Epithelial cell of prostate (primary cell): ENCODE measurements at regions not wholly inside any gene's neighbourhood (a gene's known extent, or its start where the extent isn't known, plus 50 kb on each side); places are given as distances from the start of the nearest gene placed in this dataset.

Experiments used
- DNase-seq: peaks from one replicate; pipeline ENCODE4 v3.0.0-alpha.2; 2011; ENCODE audit warnings: low read depth, low spot score
- H3K27ac ChIP-seq: fragments of 450-650 bp; 2 replicates; pipeline ENCODE4 v1.5.1; 2017; ENCODE audit warnings: mild to moderate bottlenecking

- no peak for DNase-seq
- no peak overlapping the region for H3K27ac ChIP-seq
These were observed 77.0 kb upstream of the NHSL1 start for GRCh38 chr6:138576313-138576712.

GRCh38 chr6:138577151-138577915, 78.0 kb upstream of the NHSL1 start:
- no peak for DNase-seq
- H3K27ac ChIP-seq: no peak overlapping the region

- H3K27ac ChIP-seq: no peak overlapping the region
- DNase-seq: no peak
These were observed 80.7 kb upstream of the NHSL1 start for GRCh38 chr6:138580040-138580439.

DNA sequence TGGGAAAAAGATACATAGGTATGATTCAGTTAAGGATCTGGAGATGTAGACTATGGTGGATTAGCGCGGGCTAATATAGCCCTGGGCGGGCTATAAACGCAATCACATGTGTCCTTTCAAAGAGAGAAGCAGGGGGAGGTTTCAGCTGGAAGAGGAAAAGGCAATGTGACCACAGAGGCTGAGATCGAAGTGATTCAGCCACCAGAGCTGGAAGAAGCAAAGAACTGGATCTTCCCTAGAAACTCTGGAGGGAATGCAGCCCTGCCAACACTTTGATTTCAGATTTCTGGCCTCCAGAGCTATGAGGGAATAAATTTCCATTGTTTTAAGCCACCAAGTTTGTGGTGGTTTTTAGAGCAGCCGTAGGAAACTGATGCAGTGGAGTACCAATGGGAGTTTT, 81.5 kb upstream of the NHSL1 start:
- H3K27ac ChIP-seq: no peak overlapping the region
- no peak for DNase-seq

DNA sequence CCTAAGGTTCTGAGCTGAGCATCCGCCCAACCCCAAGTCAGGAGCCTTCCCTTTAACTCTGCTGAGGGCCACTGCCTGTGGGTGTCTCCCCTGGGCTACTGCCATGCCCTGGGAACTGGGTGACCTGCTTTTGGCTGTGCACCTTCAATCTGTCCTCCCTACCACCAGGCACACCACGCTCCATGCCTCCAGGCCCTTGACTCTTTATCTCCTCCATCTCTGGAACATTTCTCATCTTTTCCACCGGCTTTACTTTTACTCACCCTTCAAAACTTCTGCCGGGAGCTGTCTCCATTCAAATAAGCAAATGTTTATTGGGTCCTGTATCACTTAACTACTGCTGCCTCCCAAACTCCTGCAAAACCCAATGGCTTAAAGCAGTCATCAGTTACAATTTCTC, 83.3 kb upstream of the NHSL1 start:
- DNase-seq: no peak
- H3K27ac ChIP-seq: no peak overlapping the region

DNA sequence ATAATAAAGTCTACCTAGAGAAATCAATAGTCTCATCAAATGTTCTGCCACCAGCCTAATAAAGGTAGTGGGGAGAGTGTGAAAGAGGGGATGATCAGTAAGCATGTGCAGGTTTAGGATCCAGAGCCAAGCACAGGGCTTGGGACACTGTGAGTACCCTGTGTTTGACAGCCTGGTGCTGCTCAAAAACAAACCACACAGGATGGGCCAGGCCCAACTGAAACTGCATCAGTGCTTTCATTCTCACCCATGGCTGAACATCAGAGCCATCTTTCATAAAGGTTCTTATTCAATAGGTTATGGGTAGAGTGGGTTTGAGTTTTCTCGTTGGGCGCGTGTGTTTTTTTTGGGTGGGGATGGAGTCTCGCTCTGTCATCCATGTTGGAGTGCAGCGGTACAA, 87.3 kb upstream of the NHSL1 start:
- DNase-seq: no peak
- no peak overlapping the region for H3K27ac ChIP-seq

- H3K27ac ChIP-seq: no peak overlapping the region
- DNase-seq: peak; percentile 8
These were observed 89.6 kb upstream of the NHSL1 start for GRCh38 chr6:138588805-138589434.

DNA sequence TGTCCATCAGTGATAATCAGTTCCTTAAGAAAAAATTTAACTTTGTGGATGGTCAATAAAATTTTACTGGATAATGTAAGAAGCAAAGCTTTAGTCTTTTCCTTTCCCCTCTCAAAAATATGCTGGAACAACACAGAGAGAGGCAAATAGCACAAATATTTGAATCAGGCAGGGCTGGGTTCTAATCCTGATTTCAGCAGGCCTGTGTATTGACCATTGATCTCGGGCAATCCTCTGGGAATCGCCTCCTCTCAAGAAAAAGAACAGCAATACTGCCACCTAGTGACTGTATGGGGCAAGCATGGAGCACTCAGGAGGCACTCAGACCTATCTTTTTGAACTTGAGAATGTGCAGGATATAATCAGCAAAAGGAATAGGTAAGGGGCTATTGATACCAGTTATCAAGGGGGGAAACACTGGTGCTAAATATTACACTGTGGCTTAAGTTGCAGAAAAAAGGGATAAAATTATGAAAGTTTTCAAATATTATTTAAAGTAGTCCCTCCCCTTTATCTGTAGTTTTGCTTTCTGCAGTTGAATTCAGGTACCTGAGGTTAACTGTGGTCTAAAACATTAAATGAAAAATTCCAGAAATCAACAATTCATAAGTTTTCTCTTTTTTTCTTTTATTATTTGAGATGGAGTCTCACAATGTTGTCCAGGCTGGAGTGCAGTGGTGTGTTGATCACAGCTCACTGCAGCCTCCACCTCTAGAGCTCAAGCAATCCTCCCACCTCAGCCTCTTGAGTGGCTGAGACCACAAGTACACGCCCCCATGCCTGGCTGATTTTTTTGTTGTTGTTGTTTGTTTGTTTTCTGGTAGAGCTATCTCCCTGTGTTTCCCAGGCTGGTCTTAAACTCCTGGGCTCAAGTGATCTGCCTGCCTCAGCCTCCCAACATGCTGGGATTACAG, 91.8 kb upstream of the NHSL1 start:
- no peak overlapping the region for H3K27ac ChIP-seq
- peak; percentile 10 for DNase-seq

DNA sequence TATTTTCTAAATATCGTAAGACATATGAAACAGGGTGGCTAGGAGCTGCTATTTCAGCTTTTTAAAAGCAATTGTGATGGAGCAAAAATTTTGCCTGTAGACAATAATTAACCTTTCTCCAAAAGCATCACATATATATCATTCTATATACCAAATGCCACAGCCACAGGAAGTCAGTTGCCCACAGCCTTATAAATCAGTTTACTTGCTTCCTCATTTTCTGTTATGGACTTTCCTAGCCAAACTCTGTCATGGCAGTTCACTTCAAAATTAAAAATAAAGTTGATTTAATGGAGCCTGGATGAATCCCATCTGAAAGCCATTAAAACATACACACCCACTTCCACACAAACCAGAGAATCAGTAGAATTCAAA, 93.4 kb upstream of the NHSL1 start:
- peak overlapping the region; percentile 87 for H3K27ac ChIP-seq
- no peak for DNase-seq

DNA sequence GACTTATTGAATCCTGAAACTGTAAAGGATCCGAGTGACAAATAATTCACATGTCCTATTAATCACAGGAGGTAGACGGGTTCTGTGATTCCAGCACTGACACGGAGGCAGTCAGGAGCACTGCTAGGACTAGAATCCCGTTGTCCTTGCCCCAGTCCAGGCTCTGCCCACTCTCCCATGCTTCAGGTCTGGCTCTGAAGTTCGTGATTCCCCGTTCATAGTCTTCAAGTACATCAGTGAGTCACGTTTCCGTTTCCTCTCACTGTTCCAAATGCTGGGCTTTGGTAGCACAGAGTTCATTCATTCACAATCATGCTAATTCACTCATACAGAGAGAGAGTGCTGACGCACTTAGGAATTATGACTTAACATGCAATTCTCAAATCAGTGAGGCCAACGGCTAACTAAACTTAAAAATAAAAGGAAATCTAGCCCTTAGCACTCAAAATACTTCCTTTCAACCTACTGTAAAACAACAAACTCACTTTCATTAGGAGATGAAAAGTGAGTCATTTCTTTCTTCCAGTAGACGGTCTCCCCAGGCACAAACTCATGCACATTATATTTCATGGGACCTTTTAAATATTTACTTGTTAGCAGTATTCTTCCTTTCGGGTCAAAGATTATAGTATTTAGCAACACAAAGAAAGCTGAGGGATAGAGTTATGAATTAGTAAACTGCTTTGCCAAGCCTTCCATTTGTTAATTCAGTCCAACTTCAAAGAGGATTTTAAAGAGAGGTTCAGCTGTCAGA, 94.0 kb upstream of the NHSL1 start:
- peak; percentile 70 for DNase-seq

DNA sequence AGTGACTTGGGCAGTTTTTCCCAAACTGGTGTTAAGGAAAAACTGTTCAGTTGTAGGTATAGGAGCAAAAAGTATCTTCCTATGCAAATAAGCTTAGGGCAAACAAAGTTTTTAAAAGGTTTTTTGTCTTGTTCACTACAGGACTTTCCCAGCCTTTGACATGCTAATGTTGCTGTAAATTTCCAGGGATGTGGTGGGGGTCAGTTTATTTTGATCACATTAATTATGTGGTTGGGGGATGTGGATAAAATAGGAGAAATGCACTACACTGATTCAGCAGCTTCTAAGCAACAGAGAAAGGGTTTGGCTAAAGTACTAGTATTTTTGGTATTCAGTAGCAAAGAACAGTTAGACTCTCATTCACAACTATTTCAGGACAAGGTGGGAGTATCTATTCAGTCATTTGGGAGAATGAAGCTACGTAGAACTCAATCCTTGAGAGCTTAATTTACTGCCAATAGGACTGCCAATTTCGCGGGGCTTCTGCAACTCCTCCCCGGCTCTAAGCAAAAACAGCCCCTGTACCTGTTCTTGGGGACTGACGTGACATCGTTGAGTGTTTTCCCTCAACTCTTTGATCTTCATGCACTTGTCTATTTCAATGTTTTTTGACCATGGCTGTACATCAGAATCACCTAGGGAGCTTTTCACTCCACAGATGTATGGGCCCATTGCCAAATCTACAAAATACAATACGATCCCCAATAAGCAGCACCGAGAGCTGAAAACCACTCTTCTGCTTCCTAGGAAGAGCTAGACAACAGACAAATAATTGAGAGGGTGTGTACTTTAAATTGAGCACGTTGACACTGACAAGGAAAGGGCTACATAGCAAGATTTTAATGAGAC, 94.8 kb upstream of the NHSL1 start:
- H3K27ac ChIP-seq: peak overlapping the region; percentile 87
- DNase-seq: no peak

More for the DNA sequence above, 94.0 kb upstream of the NHSL1 start:
- peak overlapping the region; percentile 87 for H3K27ac ChIP-seq

DNA sequence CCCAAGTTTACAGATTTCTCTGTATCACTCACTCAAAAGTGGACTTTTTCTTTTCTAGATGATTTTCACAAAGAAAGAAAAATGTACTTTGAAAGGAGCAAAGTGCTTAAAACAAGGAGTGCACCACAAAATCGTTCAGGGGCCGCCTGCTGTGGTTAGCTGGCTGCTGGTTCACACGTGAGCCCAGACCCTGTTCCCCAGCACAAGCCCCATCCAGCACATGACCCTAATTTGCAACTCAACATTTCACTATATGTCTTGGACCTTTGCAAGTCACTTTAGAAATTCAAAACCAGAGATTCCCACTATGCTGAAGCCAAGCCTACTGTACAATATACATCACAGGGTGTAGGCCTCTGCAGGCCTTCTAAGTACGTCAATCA, 95.5 kb upstream of the NHSL1 start:
- no peak for DNase-seq
- H3K27ac ChIP-seq: peak overlapping the region; percentile 87

GRCh38 chr6:138596126-138596525, 96.8 kb upstream of the NHSL1 start:
- no peak for DNase-seq
- no peak overlapping the region for H3K27ac ChIP-seq

DNA sequence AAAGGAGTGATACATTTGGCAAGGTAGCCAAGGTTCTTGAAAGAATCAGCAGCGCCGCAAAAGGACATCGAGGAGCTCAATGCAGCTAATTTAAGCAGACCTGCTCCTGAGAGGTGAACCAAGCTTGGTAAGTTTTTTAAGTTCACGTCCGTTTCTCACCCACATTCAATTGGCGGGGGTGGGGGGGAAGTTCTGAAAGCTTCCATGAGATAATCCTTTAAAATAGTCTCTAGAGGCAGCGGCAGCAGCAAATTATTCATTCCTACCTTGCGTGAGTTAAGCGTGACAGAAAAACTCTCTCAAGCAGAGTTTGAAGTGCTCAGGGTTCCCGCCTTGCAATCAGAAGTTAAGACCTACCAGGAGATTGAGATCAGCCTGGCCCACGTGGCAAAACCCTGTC, 97.3 kb upstream of the NHSL1 start:
- DNase-seq: no peak
- no peak overlapping the region for H3K27ac ChIP-seq

DNA sequence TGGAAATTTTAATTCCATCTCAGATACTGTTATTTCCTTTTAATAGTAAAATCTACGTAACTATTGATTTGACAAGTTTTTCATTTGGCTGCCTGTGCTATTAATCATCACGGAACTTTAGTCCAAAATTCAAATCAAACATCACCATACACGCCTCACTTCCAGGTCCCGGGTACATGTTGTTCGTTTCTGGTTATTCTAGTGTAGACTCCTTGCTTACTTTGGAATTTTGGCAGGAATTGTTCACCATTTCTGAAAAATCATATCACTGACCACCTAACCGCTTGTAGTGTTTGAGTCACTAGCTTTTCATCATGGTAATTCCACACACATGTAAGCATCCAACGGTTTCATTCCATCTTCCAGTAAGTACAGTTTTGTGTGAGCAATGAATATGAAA, 98.0 kb upstream of the NHSL1 start:
- no peak for DNase-seq
- no peak overlapping the region for H3K27ac ChIP-seq

DNA sequence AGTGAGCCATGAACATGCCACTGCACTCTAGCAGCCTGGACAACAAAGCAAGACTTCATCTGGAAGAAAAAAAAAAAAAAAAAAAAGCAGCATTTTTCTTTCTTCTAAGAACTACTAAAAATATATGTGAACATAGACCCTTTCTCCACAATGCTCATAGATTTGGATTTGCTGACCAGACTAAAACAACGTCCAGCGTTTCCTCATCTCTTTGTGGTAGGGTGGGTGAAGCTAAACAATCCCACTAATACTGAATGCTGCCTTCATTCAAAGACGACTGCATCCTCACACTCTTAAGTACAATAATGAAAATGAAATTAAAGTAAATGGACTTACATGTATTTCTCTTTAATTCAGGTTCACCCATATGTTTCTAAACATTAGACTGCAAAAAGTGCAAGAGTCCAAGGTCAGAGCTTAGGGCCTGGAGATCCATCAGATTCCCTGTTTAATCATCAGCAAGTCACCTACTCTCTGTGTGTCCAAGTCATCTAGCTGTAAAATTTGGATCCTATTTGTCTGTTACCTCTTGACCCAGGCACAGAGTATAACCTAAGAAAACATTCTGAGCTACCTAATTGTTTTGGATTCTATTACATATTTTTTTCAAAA, 99.4 kb upstream of the NHSL1 start:
- H3K27ac ChIP-seq: no peak overlapping the region
- DNase-seq: no peak

DNA sequence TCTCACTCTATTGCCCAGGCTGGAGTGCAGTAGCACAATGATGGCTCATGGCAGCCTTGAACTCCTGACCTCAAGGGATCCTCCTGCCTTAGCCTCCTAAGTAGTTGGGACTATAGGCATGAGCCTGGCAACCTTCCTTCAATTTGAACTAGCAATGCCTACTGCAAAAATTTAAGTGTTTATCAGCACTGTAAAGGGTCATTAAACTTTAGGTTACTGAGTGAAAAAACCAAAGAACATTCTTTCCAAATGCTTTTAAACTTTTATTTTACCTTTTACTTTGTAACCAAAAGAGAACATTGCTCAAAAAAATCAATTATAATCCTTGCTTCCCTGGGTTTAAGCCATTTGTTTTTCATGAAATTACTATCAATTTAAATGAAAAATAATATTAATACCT, 101.0 kb upstream of the NHSL1 start:
- no peak overlapping the region for H3K27ac ChIP-seq
- DNase-seq: no peak

GRCh38 chr6:138600726-138601125, 101.4 kb upstream of the NHSL1 start:
- DNase-seq: no peak
- H3K27ac ChIP-seq: no peak overlapping the region

DNA sequence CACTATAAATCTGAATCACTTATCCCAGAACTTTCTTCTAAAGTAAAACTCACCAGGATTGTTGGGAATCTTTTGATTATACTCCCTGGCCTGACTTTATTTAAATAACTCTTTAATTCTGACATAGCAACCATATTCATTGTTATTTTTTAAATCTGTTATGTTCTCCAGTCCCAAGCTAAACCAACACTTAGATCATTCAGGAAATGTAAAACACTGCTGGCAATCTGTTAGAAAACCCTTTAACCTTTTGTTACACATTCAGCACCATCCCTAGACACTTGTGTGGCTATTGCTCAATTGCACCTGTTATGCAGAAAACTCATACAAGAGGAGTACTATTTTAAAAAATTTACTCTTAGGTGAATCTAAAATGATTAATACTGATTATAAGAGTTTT, 101.8 kb upstream of the NHSL1 start:
- no peak for DNase-seq
- H3K27ac ChIP-seq: no peak overlapping the region
